Activated CD8-positive, alpha-beta T cell treated with anti-CD3 and anti-CD28 coated beads for 36 hours (primary cell): ENCODE measurements at regions not wholly inside any gene's neighbourhood (a gene's known extent, or its start where the extent isn't known, plus 50 kb on each side); places are given as distances from the start of the nearest gene placed in this dataset.

ENCODE experiments used
- ATAC-seq: fragments of 200-7000 bp; cut with Tn5 transposase; one replicate; pipeline ENCODE4 v1.10.0; 2021; ENCODE audit warnings: mild to moderate bottlenecking, moderate library complexity
- CTCF ChIA-PET: fragments of 350-600 bp; sonication (Branson Sonifier 250); formaldehyde crosslinking; loops from one replicate; lab custom pipeline; 2021; ENCODE audit warnings: antibody characterized with exemption; lab: Charles Lee
- POLR2A ChIA-PET: fragments of 350-600 bp; sonication (Branson Sonifier 250); formaldehyde crosslinking; loops from one replicate; lab custom pipeline; 2021; ENCODE audit warnings: antibody characterized with exemption; lab: Charles Lee
- DNase-seq: peaks from one replicate; pipeline ENCODE4 v3.0.0-alpha.2; 2020
- H3K27ac Mint-ChIP-seq: one replicate; pipeline ENCODE4 v1.8.0; 2021; ENCODE audit warnings: mild to moderate bottlenecking, mixed read lengths
- H3K27me3 Mint-ChIP-seq: one replicate; pipeline ENCODE4 v1.8.0; 2021; ENCODE audit warnings: mixed read lengths
- H3K36me3 Mint-ChIP-seq: one replicate; pipeline ENCODE4 v1.8.0; 2021; ENCODE audit warnings: low read depth, mixed read lengths
- H3K4me1 Mint-ChIP-seq: one replicate; pipeline ENCODE4 v1.8.0; 2021; ENCODE audit warnings: low read depth, mixed read lengths
- H3K4me3 Mint-ChIP-seq: one replicate; pipeline ENCODE4 v1.8.0; 2021; ENCODE audit warnings: mild to moderate bottlenecking, moderate library complexity, mixed read lengths
- H3K9me3 Mint-ChIP-seq: one replicate; pipeline ENCODE4 v1.8.0; 2021; ENCODE audit warnings: mixed read lengths
- intact Hi-C: fragments of 100-400 bp; cut with micrococcal nuclease; formaldehyde crosslinking; loops from one replicate; pipeline ENCODE4 v1.10.0; 2022
- TF ChIP-seq, protein P1 (sequence below): fragments of 200-600 bp; IDR thresholded peaks from one replicate; pipeline ENCODE4 v1.8.0; 2022; ENCODE audit warnings: antibody characterized with exemption, mild to moderate bottlenecking

DNA sequence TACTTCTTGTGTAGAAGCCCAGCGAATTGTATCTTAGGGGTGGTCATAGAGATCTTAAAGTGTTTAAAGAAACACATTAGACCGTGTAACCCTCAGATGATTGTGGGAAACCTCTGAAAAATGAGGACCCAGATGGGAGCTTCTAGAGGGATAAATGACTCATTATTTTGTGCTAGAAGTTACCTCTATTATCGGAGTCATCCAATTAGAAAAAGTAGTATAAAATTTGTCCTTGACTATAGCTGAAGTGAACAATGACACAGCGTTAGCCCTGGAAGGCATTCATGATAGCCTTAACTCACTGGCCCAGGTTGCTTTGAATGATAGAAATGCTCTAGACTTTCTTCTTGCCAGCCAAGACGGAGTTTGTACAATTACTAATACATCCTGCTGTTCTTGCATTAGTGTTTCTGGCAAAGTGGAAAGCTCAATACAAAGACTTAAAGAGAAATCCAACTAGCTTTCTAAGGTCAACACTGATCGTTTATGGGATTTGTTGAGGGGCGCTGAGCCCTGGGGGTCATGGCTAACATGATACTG lies 178.9 kb upstream of the VEGFC start:
- DNase-seq (no peak), ATAC-seq (no peak)
- no peak overlapping the region for H3K27ac Mint-ChIP-seq
- CTCF ChIA-PET, result no interaction called here
- intact Hi-C loops, result no loop called here
- H3K27me3 Mint-ChIP-seq, result no peaks in the 10 kb centered on the region
- peaks cover 3% of the 10 kb centered on the region for H3K9me3 Mint-ChIP-seq
- H3K4me3 Mint-ChIP-seq, result no peak overlapping the region
- POLR2A ChIA-PET, result no interaction called here
- H3K4me1 Mint-ChIP-seq, result no peaks in the 10 kb centered on the region
- H3K36me3 Mint-ChIP-seq, result no peaks in the 10 kb centered on the region
- TF ChIP-seq, protein P1, sequence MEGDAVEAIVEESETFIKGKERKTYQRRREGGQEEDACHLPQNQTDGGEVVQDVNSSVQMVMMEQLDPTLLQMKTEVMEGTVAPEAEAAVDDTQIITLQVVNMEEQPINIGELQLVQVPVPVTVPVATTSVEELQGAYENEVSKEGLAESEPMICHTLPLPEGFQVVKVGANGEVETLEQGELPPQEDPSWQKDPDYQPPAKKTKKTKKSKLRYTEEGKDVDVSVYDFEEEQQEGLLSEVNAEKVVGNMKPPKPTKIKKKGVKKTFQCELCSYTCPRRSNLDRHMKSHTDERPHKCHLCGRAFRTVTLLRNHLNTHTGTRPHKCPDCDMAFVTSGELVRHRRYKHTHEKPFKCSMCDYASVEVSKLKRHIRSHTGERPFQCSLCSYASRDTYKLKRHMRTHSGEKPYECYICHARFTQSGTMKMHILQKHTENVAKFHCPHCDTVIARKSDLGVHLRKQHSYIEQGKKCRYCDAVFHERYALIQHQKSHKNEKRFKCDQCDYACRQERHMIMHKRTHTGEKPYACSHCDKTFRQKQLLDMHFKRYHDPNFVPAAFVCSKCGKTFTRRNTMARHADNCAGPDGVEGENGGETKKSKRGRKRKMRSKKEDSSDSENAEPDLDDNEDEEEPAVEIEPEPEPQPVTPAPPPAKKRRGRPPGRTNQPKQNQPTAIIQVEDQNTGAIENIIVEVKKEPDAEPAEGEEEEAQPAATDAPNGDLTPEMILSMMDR, result no peak

DNA sequence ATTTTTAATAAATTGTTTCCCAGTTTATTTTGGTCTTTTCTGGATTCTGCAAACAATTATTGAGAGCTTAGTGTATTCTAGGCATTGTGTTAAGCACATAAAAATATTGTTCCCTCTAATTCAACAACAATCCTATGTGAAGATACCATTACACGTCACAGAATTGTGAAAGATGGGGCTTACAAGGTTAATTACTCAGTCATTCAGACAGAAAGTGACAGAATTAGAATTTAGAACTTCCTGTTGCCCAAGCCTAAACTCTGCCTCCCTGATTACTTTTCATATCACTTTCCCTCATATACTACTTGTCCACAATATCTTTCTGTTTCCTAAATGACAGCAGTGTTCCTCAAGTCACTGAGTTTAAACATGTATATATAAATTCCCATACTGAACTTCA lies 186.7 kb upstream of the VEGFC start:
- Mint-ChIP-seq H3K4me1 (no peaks in the 10 kb centered on the region), H3K27me3 (no peaks in the 10 kb centered on the region), H3K4me3 (no peak overlapping the region), H3K9me3 (no peaks in the 10 kb centered on the region), H3K27ac (no peak overlapping the region), H3K36me3 (no peaks in the 10 kb centered on the region)
- ChIA-PET CTCF (no interaction called here), POLR2A (no interaction called here)
- no peak for ATAC-seq
- intact Hi-C loops, result no loop called here
- no peak for DNase-seq
- TF ChIP-seq, protein P1, result no peak

DNA sequence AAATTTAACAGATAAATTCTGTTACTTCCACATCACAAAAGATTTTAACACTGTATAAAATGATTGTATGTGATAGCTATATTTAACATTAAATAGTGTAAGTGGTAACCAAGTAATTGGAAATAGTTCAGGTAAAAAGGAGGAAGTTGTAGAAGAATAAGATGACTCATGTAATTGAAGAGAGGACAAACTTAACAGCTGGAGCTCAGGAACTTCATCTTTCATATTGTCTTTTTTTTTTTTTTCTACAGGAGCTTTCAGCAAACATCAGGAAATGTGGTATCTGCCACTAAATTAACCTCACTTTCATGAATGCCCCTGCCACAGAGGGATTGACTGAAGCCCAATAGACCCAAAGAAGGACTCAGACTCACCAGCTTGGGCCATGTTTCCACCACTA lies 188.4 kb upstream of the VEGFC start:
- intact Hi-C loops, result no loop called here
- H3K9me3 Mint-ChIP-seq, result no peaks in the 10 kb centered on the region
- ChIA-PET CTCF (no interaction called here), POLR2A (no interaction called here)
- no peak overlapping the region for H3K4me3 Mint-ChIP-seq
- no peaks in the 10 kb centered on the region for H3K4me1 Mint-ChIP-seq
- H3K36me3 Mint-ChIP-seq, result no peaks in the 10 kb centered on the region
- no peak for ATAC-seq
- no peaks in the 10 kb centered on the region for H3K27me3 Mint-ChIP-seq
- TF ChIP-seq, protein P1, result no peak
- DNase-seq, result no peak
- no peak overlapping the region for H3K27ac Mint-ChIP-seq

DNA sequence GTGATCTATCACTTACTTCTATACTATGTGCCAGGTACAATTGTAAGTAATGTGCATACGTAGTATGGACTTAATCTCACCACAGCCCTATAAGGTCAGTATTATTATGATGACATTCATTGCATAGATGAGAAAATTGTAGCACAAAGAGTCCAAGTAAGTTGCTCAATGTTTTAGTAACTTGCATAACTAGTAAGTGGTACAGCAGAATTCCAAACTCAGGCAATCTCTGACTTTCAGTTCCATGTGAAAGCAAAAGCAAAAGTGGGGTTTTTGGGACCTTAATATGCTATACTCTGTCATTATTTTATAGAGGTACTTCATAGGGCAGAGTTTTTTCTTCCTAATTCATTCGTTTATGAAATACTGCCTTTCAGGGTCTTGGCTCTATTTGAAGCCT lies 188.8 kb upstream of the VEGFC start:
- ChIA-PET POLR2A (no interaction called here), CTCF (no interaction called here)
- intact Hi-C loops, result no loop called here
- DNase-seq (no peak), ATAC-seq (no peak)
- TF ChIP-seq, protein P1, result no peak
- H3K27ac Mint-ChIP-seq, result no peak overlapping the region
- no peaks in the 10 kb centered on the region for H3K36me3 Mint-ChIP-seq
- no peaks in the 10 kb centered on the region for H3K27me3 Mint-ChIP-seq
- no peak overlapping the region for H3K4me3 Mint-ChIP-seq
- H3K4me1 Mint-ChIP-seq, result no peaks in the 10 kb centered on the region
- H3K9me3 Mint-ChIP-seq, result no peaks in the 10 kb centered on the region

DNA sequence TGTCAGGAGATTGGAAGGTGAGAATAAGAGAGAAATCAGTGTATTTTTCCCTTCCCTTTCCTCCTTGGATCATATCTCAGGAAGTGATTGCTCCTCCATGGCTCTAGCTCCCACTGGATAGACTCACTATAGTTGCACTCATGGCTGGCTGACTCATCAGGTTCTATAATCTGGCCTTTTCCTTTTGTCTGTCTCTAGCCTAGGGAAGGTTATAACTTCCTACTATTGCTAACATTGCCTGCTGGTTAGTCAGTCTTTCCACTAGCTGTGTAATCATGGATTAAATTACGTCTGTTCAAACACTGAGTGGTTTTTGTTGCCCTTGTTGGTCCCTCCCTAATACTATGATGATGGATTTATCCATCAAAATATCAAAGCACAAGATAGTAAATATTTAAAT lies 195.5 kb upstream of the VEGFC start:
- intact Hi-C loops, result no loop called here
- Mint-ChIP-seq H3K4me3 (no peak overlapping the region), H3K9me3 (no peaks in the 10 kb centered on the region), H3K4me1 (no peaks in the 10 kb centered on the region), H3K27ac (no peak overlapping the region), H3K36me3 (no peaks in the 10 kb centered on the region), H3K27me3 (no peaks in the 10 kb centered on the region)
- POLR2A ChIA-PET, result no interaction called here
- no peak for DNase-seq
- TF ChIP-seq, protein P1, result no peak
- CTCF ChIA-PET, result no interaction called here
- no peak for ATAC-seq
